Sigmoid colon (tissue), 6 donors: ENCODE measurements at regions not wholly inside any gene's neighbourhood (a gene's known extent, or its start where the extent isn't known, plus 50 kb on each side); places are given as distances from the start of the nearest gene placed in this dataset.

Source experiments
- DNase-seq: peaks from one replicate; pipeline ENCODE4 v3.0.0-alpha.2; 2019
- H3K27ac ChIP-seq, 4 donors: fragments of 200-600 bp; sonication (generic); one replicate each; pipeline ENCODE4 v1.5.1; 2016 to 2019; ENCODE audit warnings: mild to moderate bottlenecking in 1 of 4
- H3K27me3 ChIP-seq, 3 donors: fragments of 200-600 bp; sonication (generic); one replicate each; pipeline ENCODE4 v1.5.1; 2019; ENCODE audit warnings: mild to moderate bottlenecking in 1 of 3
- H3K36me3 ChIP-seq, 4 donors: fragments of 200-600 bp; sonication (generic); one replicate each; pipeline ENCODE4 v1.5.1; 2016 to 2019
- H3K4me1 ChIP-seq, 4 donors: fragments of 200-600 bp; sonication (generic); one replicate each; pipeline ENCODE4 v1.5.1; 2017 to 2019
- H3K4me3 ChIP-seq, 4 donors: fragments of 200-600 bp; sonication (generic); one replicate each; pipeline ENCODE4 v1.5.1; 2017 to 2019; ENCODE audit warnings: mild to moderate bottlenecking in 2 of 4, moderate library complexity in 1 of 4
- H3K9me3 ChIP-seq, 4 donors: fragments of 200-600 bp in 3 of 4; sonication (generic) in 3 of 4; one replicate each; pipeline versions ENCODE4 v1.5.1 to v1.6.1; 2013 to 2019
- CTCF ChIP-seq, 4 experiments: fragments of 450-650 bp in 3 of 4; fragments of 200-600 bp in 1 of 4; IDR thresholded peaks; one replicate each; pipeline ENCODE4 v1.5.1; 2016 to 2019; ENCODE audit warnings: antibody characterized with exemption in 4 of 4, mild to moderate bottlenecking in 3 of 4, moderate library complexity in 2 of 4
- EP300 ChIP-seq, 4 donors: sonication (generic); formaldehyde crosslinking; IDR thresholded peaks; one replicate each; pipeline ENCODE4 v1.6.1; 2017; ENCODE audit warnings: antibody characterized with exemption in 4 of 4
- POLR2A ChIP-seq, 2 donors: fragments of 450-650 bp; IDR thresholded peaks; one replicate each; pipeline ENCODE4 v1.6.1; 2016; ENCODE audit warnings: antibody characterized with exemption in 2 of 2, mild to moderate bottlenecking in 2 of 2, moderate library complexity in 2 of 2
- POLR2AphosphoS5 ChIP-seq, 4 donors: sonication (generic); formaldehyde crosslinking; IDR thresholded peaks; one replicate each; pipeline ENCODE4 v1.6.1; 2017; ENCODE audit warnings: antibody characterized with exemption in 4 of 4
- WGBS, 2 donors: extraction: QIAGEN DNeasy Blood & Tissue Kit; methylation state at CpG; one replicate each; pipeline ENCODE4 v1.1.7; 2013; 5-methylcytosine and 5-hydroxymethylcytosine counted together
- intact Hi-C: fragments of 100-400 bp; cut with DNase I; formaldehyde crosslinking; loops from one replicate; pipeline ENCODE4 v1.15.1; 2023
- donor health status: healthy with polysubstance abuse.
- donor health status: healthy.

- H3K9me3 ChIP-seq: peaks cover 0 to 2% (median 0%) of the 10 kb centered on the region in 4 donors
- 77 to 95% methylated on average over 5 of the region's 5 CpGs for WGBS, 2 donors
- TF ChIP-seq CTCF (IDR thresholded peaks at IDR 0.05): no peak
- no peak for TF ChIP-seq EP300 (IDR thresholded peaks at IDR 0.05)
- TF ChIP-seq POLR2AphosphoS5 (IDR thresholded peaks at IDR 0.05): no peak
- no peak for TF ChIP-seq POLR2A (IDR thresholded peaks at IDR 0.05)
- intact Hi-C loops: no loop called here
- DNase-seq: no peak
- no peak overlapping the region for H3K4me3 ChIP-seq
- no peaks in the 10 kb centered on the region for H3K36me3 ChIP-seq
- no peak overlapping the region for H3K27ac ChIP-seq
- no peaks in the 10 kb centered on the region for H3K27me3 ChIP-seq
- no peaks in the 10 kb centered on the region for H3K4me1 ChIP-seq
Observed at GRCh38 chr10:130835068-130835467, 476.5 kb downstream of the TCERG1L start.

DNA sequence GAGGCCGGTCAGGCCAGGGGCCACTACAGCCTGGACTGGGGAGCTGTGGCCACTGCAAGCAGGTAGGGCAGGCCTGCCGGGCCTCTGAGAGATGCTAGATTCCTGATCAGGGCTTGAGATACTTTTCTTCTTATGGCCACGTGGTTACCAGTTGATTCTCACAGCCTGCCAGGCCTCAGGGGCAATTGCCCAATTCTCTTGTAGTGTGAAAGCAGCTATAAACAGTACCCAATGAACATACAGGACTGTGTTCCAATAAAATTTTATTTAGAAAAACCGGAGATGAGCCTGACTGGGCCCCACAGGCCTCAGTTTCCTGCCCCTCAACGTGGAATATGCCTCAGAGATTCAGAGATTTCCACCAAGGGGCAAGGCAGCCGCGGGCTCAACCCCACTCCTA is 475.2 kb downstream of the TCERG1L start:
- Histone ChIP-seq H3K27me3 (no peaks in the 10 kb centered on the region), H3K4me3 (no peak overlapping the region), H3K27ac (no peak overlapping the region), H3K4me1 (no peaks in the 10 kb centered on the region), H3K9me3 (peaks cover 0 to 2% (median 0%) of the 10 kb centered on the region in 4 donors), H3K36me3 (no peaks in the 10 kb centered on the region)
- WGBS, 2 donors: 63 to 76% methylated on average over 7 of the region's 7 CpGs
- TF ChIP-seq EP300 (IDR thresholded peaks at IDR 0.05) (no peak), POLR2AphosphoS5 (IDR thresholded peaks at IDR 0.05) (no peak), CTCF (IDR thresholded peaks at IDR 0.05) (no peak)
- intact Hi-C loops: no loop called here
- DNase-seq: no peak

- DNase-seq: no peak
- WGBS, 2 donors: 65 to 87% methylated on average over 12 of the region's 12 CpGs
- Histone ChIP-seq H3K4me3 (no peak overlapping the region), H3K27me3 (no peaks in the 10 kb centered on the region), H3K27ac (no peak overlapping the region), H3K9me3 (no peaks in the 10 kb centered on the region), H3K4me1 (no peaks in the 10 kb centered on the region), H3K36me3 (no peaks in the 10 kb centered on the region)
- no peak for TF ChIP-seq EP300 (IDR thresholded peaks at IDR 0.05)
- no peak for TF ChIP-seq POLR2A (IDR thresholded peaks at IDR 0.05)
- no peak for TF ChIP-seq POLR2AphosphoS5 (IDR thresholded peaks at IDR 0.05)
- no peak for TF ChIP-seq CTCF (IDR thresholded peaks at IDR 0.05)
- intact Hi-C loops: no loop called here
Observed at GRCh38 chr10:130843051-130843653, 468.4 kb downstream of the TCERG1L start.

GRCh38 chr10:130844310-130844709 is 467.2 kb downstream of the TCERG1L start:
- intact Hi-C loops: no loop called here
- no peaks in the 10 kb centered on the region for H3K4me1 ChIP-seq

More at GRCh38 chr10:130844310-130844709, 467.2 kb downstream of the TCERG1L start:
- no peak overlapping the region for H3K4me3 ChIP-seq
- no peaks in the 10 kb centered on the region for H3K9me3 ChIP-seq
- H3K36me3 ChIP-seq: no peaks in the 10 kb centered on the region
- no peak for TF ChIP-seq CTCF (IDR thresholded peaks at IDR 0.05)
- no peak for TF ChIP-seq POLR2A (IDR thresholded peaks at IDR 0.05)
- no peak for TF ChIP-seq POLR2AphosphoS5 (IDR thresholded peaks at IDR 0.05)
- TF ChIP-seq EP300 (IDR thresholded peaks at IDR 0.05): no peak
- H3K27ac ChIP-seq: no peak overlapping the region
- no peaks in the 10 kb centered on the region for H3K27me3 ChIP-seq
- no peak for DNase-seq
- WGBS, 2 donors: 75 to 87% methylated on average over 7 of the region's 7 CpGs
